Gastroesophageal sphincter (tissue), 3 donors: ENCODE measurements at regions not wholly inside any gene's neighbourhood (a gene's known extent, or its start where the extent isn't known, plus 50 kb on each side); places are given as distances from the start of the nearest gene placed in this dataset.

Experiments
- POLR2AphosphoS5 ChIP-seq: sonication (generic); formaldehyde crosslinking; IDR thresholded peaks from one replicate; pipeline ENCODE4 v1.6.1; 2017; ENCODE audit warnings: antibody characterized with exemption
- TF ChIP-seq, protein P1 (sequence below), 4 experiments: fragments of 200-600 bp in 2 of 4; fragments of 450-650 bp in 2 of 4; sonication (generic) in 1 of 4; IDR thresholded peaks; one replicate each; pipeline ENCODE4 v1.5.1; 2017 to 2019; ENCODE audit warnings: antibody characterized with exemption in 4 of 4, mild to moderate bottlenecking in 2 of 4, moderate library complexity in 2 of 4

DNA sequence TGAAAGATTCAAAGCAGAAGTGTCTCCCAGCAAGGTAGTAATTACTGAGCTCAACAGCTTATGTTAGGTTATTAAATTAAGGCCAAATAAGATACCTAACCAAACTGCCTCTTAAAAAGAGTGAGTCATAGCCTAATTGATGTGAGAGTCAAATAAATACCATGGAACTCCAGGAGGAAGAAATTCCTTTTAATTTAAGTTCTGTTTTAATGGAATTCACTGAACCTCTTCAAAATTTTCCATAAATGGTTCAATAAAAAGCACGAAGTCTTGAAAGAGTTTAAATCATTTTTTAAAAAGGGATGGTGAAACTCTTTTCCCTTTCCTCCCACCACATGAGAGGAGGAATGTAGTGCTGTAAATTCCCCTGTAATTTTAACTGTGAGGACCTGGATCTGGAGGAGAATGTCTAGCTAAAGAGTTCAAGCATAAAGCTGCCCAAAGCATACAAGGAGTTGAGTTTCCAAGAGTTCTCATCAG lies 180.8 kb upstream of the MMADHC start:
- no peak for TF ChIP-seq POLR2AphosphoS5
- TF ChIP-seq, protein P1, sequence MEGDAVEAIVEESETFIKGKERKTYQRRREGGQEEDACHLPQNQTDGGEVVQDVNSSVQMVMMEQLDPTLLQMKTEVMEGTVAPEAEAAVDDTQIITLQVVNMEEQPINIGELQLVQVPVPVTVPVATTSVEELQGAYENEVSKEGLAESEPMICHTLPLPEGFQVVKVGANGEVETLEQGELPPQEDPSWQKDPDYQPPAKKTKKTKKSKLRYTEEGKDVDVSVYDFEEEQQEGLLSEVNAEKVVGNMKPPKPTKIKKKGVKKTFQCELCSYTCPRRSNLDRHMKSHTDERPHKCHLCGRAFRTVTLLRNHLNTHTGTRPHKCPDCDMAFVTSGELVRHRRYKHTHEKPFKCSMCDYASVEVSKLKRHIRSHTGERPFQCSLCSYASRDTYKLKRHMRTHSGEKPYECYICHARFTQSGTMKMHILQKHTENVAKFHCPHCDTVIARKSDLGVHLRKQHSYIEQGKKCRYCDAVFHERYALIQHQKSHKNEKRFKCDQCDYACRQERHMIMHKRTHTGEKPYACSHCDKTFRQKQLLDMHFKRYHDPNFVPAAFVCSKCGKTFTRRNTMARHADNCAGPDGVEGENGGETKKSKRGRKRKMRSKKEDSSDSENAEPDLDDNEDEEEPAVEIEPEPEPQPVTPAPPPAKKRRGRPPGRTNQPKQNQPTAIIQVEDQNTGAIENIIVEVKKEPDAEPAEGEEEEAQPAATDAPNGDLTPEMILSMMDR (IDR thresholded peaks at IDR 0.05), result no peak
